Left cardiac atrium (tissue), 4 donors: ENCODE measurements at regions not wholly inside any gene's neighbourhood (a gene's known extent, or its start where the extent isn't known, plus 50 kb on each side); places are given as distances from the start of the nearest gene placed in this dataset.

Experiments used
- ATAC-seq, 2 donors: fragments of 200-7000 bp; cut with Tn5 transposase; one replicate each; pipeline ENCODE4 v1.9.1; 2020; ENCODE audit warnings: mild to moderate bottlenecking in 2 of 2, moderate library complexity in 2 of 2
- DNase-seq: peaks from one replicate; pipeline ENCODE4 v3.0.0-alpha.2; 2020
- intact Hi-C, 2 donors: fragments of 100-400 bp; cut with DNase I; formaldehyde crosslinking; loops; one replicate each; pipeline versions ENCODE4 v1.14.1 to v1.15.1; 2022 to 2023
- donor health status: DM: no; HTN: yes; CAD: no.
- donor health status: DM: no; HTN: yes; CAD: no; lungs with severe emphysema.
- donor health status: DM: yes; HTN: yes; CAD: no.
- donor health status: Dilated cardiomyopathy.

- intact Hi-C loops, result no loop called here
- ATAC-seq (no peak), DNase-seq (no peak)
Observed at GRCh38 chr10:128602183-128602582, 476.0 kb upstream of the MKI67 start.

DNA sequence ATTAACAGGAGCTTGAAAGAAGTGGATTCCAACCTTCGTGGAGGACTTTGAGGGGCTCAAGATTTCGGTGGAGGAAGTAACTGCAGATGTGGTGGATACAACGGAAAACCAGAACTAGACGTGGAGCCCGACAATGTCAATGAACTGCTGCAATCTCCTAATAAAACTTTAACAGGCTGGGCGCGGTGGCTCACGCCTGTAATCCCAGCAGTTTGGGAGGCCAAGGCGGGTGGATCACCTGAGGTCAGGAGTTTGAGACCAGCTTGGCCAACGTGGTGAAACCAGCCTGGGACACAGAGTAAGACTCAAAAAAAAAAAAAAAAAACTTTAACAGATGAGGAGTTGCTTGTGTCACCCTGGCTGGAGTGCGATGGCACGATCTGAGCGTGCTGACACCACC lies 477.8 kb upstream of the MKI67 start:
- no peak for DNase-seq
- intact Hi-C loops, result no loop called here
- ATAC-seq, result no peak

GRCh38 chr10:128605180-128605579 lies 479.0 kb upstream of the MKI67 start:
- intact Hi-C loops, result no loop called here
- no peak for DNase-seq
- no peak for ATAC-seq

DNA sequence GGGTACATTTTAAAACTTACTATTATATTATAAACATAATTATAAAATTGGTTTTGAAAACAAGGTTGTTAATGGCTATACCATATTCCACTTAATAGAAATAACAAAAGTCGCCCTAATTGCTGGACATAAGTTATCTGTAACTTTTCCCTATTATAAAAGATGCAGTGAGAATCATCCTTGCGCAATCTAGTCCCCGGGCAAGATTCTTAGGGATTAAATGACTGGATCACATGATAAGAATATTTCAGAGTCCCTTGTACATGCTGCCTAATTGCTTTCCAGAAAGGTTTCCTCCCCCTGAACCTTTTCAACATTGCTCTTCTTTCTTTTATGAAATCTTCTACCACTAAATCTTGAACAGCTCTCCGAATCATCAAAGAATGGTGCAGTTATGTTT lies 479.8 kb upstream of the MKI67 start:
- intact Hi-C loops, result no loop called here
- DNase-seq (no peak), ATAC-seq (no peak)

DNA sequence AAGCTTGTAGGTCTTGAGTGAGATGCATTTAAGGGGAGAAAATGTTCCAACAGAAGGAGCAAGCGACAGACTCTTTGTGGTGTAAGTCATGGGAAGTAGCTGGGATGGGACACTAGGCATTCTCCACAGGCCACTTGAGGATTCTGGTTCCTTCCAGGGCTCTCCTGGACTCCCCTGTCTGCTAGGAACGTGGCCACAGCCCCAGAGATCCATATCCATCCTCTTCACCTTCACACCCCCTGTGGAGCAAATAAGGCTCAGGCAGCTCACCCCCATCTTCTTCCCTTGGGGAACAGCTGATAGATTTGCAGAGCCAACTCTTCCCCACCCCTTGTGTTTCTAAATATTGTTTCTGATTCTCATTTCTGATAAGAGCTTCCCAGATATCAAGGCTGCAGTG lies 482.6 kb upstream of the MKI67 start:
- ATAC-seq (no peak), DNase-seq (no peak)
- intact Hi-C loops, result no loop called here

DNA sequence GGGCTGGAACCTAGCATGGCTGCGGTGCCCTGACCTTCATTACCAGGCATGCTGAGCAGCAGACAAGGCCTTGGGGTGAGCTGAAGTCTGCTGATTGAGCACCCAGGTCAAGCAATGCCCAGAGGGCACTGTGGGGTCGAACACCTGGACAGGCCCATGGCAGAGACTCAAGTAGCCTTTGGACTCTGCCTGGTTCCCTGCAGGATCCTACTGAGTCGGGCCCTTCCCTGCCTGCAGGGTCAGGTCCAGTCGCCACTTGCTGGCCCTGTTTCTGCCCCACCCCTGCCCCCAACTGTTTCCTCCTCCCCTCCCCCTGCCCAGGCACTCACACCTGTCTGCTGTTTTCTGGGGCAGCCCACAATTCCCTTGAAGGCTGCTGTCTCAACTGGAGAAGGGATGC lies 483.2 kb upstream of the MKI67 start:
- ATAC-seq (no peak), DNase-seq (no peak)
- intact Hi-C loops, result no loop called here

DNA sequence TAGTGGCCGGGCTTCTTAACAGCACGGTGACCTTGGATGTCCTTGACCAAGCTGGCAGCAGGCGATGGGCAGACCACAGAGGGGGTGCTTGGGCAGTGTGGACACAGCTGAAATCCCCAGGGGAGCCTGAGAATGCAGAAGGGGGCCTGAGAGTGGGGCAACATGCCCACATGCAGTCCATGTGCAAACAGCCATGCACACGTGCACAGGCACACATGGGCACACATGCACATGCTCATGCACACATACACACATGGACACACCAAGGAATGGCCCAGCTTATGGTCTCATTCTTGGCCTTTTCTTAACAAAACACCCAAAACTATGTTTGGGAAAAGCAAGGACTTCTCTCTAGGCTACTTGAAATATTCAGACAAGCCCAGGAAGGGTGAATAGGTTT lies 483.9 kb upstream of the MKI67 start:
- DNase-seq (no peak), ATAC-seq (no peak)
- intact Hi-C loops, result no loop called here

GRCh38 chr10:128612195-128612594 lies 486.0 kb upstream of the MKI67 start:
- DNase-seq (no peak), ATAC-seq (peak in 1 of 2 donors; percentile 30)
- intact Hi-C loops, result no loop called here

DNA sequence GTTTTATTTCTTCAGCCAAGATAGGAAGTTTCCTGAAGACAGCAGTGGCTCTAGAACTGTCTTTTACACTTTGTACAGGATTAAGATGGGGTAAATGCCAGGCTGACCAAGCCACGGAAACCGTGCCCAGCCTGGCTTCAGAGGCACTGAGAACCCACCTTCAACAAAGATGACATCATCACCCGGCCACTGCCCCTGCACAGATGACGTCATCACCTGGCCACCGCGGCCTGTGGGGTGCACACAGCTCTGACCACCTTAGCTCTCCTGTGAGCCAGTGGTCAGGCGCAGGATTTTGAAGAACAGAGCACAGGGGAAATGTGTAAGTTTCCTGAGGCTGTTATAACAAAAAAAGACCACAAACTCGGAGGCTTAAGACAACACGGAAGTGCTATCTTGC lies 486.4 kb upstream of the MKI67 start:
- ATAC-seq (no peak), DNase-seq (no peak)
- intact Hi-C loops, result no loop called here

- intact Hi-C loops, result no loop called here
- DNase-seq (no peak), ATAC-seq (no peak)
Observed at GRCh38 chr10:128614016-128614605, 487.9 kb upstream of the MKI67 start.

- ATAC-seq, result no peak
- DNase-seq, result no peak
- intact Hi-C loops, result no loop called here
Observed at GRCh38 chr10:128614802-128615553, 488.8 kb upstream of the MKI67 start.

GRCh38 chr10:128617532-128617931 lies 491.3 kb upstream of the MKI67 start:
- ATAC-seq (no peak), DNase-seq (no peak)
- intact Hi-C loops, result no loop called here

GRCh38 chr10:128622706-128623105 lies 496.5 kb upstream of the MKI67 start:
- no peak for ATAC-seq
- intact Hi-C loops, result no loop called here
- no peak for DNase-seq

DNA sequence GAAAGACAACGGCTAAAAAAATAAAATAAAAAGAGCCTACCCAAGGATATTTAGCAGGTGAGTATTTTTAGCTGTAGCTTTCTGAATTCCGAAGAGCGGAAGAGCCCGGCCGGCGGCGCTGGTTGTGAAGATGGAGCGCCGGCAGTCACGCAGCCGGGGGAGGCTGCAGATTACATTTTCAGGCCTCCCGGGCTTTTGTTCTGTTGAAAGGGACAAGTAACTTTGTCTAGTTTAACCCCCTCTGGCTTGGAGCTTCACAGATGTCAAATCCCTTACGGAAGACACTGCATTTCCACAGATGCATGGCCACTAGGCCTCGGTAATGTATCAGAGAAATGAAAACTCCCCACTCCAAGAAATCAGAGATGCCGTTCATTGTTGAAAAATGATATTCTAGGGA lies 497.6 kb upstream of the MKI67 start:
- intact Hi-C loops, result no loop called here
- ATAC-seq, result no peak
- no peak for DNase-seq

GRCh38 chr10:128624656-128625530 lies 498.7 kb upstream of the MKI67 start:
- no peak for DNase-seq
- ATAC-seq, result no peak
- intact Hi-C loops, result no loop called here

DNA sequence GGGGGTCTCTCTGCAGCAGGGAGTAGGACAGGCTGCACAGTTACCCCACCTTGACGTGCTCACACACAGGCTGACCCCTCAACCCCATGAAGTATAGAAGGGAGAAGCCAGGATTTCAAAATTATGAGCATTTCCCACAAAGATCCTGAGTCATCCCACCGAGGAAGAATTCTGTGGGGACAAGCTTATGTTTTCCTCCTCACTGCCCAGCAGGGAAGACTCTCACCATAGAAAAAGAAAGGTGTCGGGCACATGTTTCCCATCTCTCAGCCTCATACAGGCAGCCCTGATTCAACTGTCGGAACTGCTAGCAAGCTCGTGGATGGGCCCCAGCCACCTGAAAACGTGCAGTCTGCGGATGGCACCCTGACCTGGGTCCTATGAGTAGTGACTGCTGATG lies 499.7 kb upstream of the MKI67 start:
- no peak for DNase-seq
- no peak for ATAC-seq
- intact Hi-C loops, result no loop called here

GRCh38 chr10:128626397-128627000 lies 500.3 kb upstream of the MKI67 start:
- ATAC-seq, result no peak
- intact Hi-C loops, result no loop called here
- no peak for DNase-seq

GRCh38 chr10:128627811-128628210 lies 501.6 kb upstream of the MKI67 start:
- no peak for ATAC-seq
- intact Hi-C loops, result no loop called here
- no peak for DNase-seq

- intact Hi-C loops, result no loop called here
- DNase-seq (no peak), ATAC-seq (no peak)
Observed at GRCh38 chr10:128628252-128628651, 502.0 kb upstream of the MKI67 start.
